PFSK-1 (cell line): ENCODE measurements at regions not wholly inside any gene's neighbourhood (a gene's known extent, or its start where the extent isn't known, plus 50 kb on each side); places are given as distances from the start of the nearest gene placed in this dataset.

Source experiments
- FOXP2 ChIP-seq: optimal IDR thresholded peaks from 2 replicates; pipeline ENCODE3; 2011; ENCODE audit warnings: borderline replicate concordance, control low read depth, inconsistent platforms; ENCODE audit not compliant: insufficient read depth; ENCODE audit errors: extremely low read length, extremely low read depth
- POLR2AphosphoS5 ChIP-seq: IDR thresholded peaks from 2 replicates; pipeline ENCODE4 v1.6.1; 2012; ENCODE audit warnings: low read depth, mild to moderate bottlenecking, control low read depth, low read length, moderate library complexity
- SIN3A ChIP-seq: IDR thresholded peaks from 2 replicates; pipeline ENCODE4 v1.6.1; 2012; ENCODE audit warnings: mild to moderate bottlenecking, low read length, moderate library complexity, borderline replicate concordance; ENCODE audit not compliant: insufficient read depth
- TAF1 ChIP-seq: IDR thresholded peaks from 2 replicates; pipeline ENCODE4 v1.6.1; 2012; ENCODE audit warnings: low read length, control low read depth, borderline replicate concordance; ENCODE audit not compliant: insufficient read depth
- TF ChIP-seq, protein P1 (sequence below), 2 experiments: IDR thresholded peaks; 2 replicates each; pipeline versions ENCODE4 v1.6.1 to v1.8.0; 2011 to 2012; ENCODE audit warnings: low read depth in 2 of 2, low read length in 2 of 2, control low read depth in 1 of 2, inconsistent platforms in 1 of 2, mild to moderate bottlenecking in 1 of 2, moderate library complexity in 1 of 2; ENCODE audit not compliant: insufficient read depth in 1 of 2

- TF ChIP-seq, protein P1, sequence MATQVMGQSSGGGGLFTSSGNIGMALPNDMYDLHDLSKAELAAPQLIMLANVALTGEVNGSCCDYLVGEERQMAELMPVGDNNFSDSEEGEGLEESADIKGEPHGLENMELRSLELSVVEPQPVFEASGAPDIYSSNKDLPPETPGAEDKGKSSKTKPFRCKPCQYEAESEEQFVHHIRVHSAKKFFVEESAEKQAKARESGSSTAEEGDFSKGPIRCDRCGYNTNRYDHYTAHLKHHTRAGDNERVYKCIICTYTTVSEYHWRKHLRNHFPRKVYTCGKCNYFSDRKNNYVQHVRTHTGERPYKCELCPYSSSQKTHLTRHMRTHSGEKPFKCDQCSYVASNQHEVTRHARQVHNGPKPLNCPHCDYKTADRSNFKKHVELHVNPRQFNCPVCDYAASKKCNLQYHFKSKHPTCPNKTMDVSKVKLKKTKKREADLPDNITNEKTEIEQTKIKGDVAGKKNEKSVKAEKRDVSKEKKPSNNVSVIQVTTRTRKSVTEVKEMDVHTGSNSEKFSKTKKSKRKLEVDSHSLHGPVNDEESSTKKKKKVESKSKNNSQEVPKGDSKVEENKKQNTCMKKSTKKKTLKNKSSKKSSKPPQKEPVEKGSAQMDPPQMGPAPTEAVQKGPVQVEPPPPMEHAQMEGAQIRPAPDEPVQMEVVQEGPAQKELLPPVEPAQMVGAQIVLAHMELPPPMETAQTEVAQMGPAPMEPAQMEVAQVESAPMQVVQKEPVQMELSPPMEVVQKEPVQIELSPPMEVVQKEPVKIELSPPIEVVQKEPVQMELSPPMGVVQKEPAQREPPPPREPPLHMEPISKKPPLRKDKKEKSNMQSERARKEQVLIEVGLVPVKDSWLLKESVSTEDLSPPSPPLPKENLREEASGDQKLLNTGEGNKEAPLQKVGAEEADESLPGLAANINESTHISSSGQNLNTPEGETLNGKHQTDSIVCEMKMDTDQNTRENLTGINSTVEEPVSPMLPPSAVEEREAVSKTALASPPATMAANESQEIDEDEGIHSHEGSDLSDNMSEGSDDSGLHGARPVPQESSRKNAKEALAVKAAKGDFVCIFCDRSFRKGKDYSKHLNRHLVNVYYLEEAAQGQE (IDR thresholded peaks at IDR 0.05; ENCODE audit: insufficient read depth in 1 of 2, low read depth in 2 of 2, low read length in 2 of 2) = no peak
- TF ChIP-seq POLR2AphosphoS5 (no peak), SIN3A (no peak), TAF1 (no peak), FOXP2 (no peak)
Measured at GRCh38 chr1:189986516-189986915, 491.1 kb downstream of the BRINP3 start.

DNA sequence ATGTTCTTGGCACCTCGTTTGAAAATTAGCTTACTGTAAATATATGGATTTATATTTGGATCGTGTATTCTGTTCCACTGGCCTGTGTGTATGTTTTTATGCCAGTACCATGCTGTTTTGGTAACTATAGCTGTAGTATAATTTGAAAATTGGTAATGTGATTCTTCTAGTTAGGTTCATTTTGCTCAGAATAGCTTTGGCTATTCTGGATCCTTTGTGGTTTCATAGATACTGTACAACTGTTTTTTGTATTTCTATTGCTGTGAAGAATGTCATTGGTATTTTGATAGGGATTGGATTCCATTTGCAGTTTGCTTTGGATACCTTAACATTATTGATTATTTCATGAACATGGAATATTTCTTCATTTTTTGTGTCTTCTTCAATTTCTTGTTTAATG is 490.2 kb downstream of the BRINP3 start:
- TF ChIP-seq POLR2AphosphoS5 (no peak), TAF1 (no peak), FOXP2 (no peak), SIN3A (no peak)
- TF ChIP-seq, protein P1 (IDR thresholded peaks at IDR 0.05; ENCODE audit: insufficient read depth in 1 of 2, low read depth in 2 of 2, low read length in 2 of 2) = no peak

GRCh38 chr1:189992856-189993255 is 484.8 kb downstream of the BRINP3 start:
- TF ChIP-seq TAF1 = no peak
- TF ChIP-seq FOXP2 = no peak
- TF ChIP-seq, protein P1 (IDR thresholded peaks at IDR 0.05; ENCODE audit: insufficient read depth in 1 of 2, low read depth in 2 of 2, low read length in 2 of 2) = no peak
- TF ChIP-seq SIN3A = no peak
- no peak for TF ChIP-seq POLR2AphosphoS5

DNA sequence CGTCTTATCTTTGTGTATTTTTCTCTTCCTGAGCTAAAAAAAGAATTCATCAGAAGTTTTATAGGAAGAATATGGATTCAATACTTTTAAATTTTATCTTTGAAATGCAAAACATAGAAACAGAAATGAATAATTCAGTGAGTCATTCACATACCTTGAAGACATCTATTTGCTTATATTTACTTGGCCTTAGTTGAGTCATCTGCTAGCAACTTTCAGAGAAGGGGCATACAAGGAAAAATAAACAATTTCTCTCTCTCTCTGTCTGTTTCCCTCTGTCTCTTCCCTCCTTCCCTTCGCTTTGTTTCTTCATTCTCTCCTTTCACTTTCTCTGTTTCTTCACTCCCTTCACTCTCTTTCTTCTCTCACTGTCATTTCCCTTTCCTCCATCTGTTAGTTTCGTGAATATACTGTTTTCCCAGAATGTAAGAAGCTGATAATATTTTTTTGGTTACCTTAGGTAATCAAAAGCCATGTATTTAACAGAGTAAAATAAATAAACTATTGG is 477.2 kb downstream of the BRINP3 start:
- TF ChIP-seq FOXP2 (no peak), SIN3A (no peak), POLR2AphosphoS5 (no peak), TAF1 (no peak)
- TF ChIP-seq, protein P1 (IDR thresholded peaks at IDR 0.05; ENCODE audit: insufficient read depth in 1 of 2, low read depth in 2 of 2, low read length in 2 of 2) = no peak

DNA sequence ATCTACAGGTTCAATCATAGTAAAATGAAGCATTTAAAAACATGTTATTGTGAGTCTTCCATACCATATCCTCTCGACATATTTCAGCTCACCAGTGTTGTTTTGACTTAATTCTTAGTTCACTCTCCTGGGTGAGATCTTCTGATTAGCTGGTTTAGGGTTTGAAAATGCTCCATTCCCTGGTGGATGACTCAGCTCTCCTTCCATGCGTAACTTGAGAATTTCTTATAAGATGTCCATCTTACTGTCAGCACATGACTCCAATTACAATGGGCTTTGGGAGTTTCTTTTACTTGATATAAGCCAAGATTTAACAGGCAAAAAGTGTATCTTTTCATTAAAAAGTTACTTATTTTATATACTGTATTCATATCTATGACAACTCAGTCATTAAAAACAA is 476.5 kb downstream of the BRINP3 start:
- TF ChIP-seq, protein P1 (IDR thresholded peaks at IDR 0.05; ENCODE audit: insufficient read depth in 1 of 2, low read depth in 2 of 2, low read length in 2 of 2) = no peak
- no peak for TF ChIP-seq POLR2AphosphoS5
